ENCODE measurements at regions not wholly inside any gene's neighbourhood (a gene's known extent, or its start where the extent isn't known, plus 50 kb on each side); places are given as distances from the start of the nearest gene placed in this dataset.
"Not testable (repeated sequence)": the region's sequence is repeated elsewhere in the genome, so short reads cannot be mapped to it uniquely, and the experiment has no call there.

GRCh38 chr1:76725864-76726619, 141.2 kb upstream of the ST6GALNAC5 start:
- Histone ChIP-seq H3K4me3 (no peak overlapping the region), H3K27me3 (no peaks in the 10 kb centered on the region), H3K4me1 (ENCODE audit: insufficient read depth) (no peaks in the 10 kb centered on the region), H3K9me3 (no peaks in the 10 kb centered on the region), H3K27ac (no peak overlapping the region), H3K36me3 (no peaks in the 10 kb centered on the region)
- WGBS, 3 donors: 56 to 62% (median 57%) methylated on average over 5 of the region's 5 CpGs
- TF ChIP-seq, protein P1, sequence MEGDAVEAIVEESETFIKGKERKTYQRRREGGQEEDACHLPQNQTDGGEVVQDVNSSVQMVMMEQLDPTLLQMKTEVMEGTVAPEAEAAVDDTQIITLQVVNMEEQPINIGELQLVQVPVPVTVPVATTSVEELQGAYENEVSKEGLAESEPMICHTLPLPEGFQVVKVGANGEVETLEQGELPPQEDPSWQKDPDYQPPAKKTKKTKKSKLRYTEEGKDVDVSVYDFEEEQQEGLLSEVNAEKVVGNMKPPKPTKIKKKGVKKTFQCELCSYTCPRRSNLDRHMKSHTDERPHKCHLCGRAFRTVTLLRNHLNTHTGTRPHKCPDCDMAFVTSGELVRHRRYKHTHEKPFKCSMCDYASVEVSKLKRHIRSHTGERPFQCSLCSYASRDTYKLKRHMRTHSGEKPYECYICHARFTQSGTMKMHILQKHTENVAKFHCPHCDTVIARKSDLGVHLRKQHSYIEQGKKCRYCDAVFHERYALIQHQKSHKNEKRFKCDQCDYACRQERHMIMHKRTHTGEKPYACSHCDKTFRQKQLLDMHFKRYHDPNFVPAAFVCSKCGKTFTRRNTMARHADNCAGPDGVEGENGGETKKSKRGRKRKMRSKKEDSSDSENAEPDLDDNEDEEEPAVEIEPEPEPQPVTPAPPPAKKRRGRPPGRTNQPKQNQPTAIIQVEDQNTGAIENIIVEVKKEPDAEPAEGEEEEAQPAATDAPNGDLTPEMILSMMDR (IDR thresholded peaks at IDR 0.05): no peak
- TF ChIP-seq EP300 (IDR thresholded peaks at IDR 0.05) (no peak), POLR2A (IDR thresholded peaks at IDR 0.05) (no peak)
- no peak for DNase-seq
- intact Hi-C loops (cut with DNase I): loop anchor here in 1 of 4 donors (5.0 kb wide), 1 partner anchor 264 kb away; no protein-coding TSS in a partner anchor

GRCh38 chr1:76727520-76727919, 139.8 kb upstream of the ST6GALNAC5 start:
- no peaks in the 10 kb centered on the region for H3K36me3 ChIP-seq
- H3K4me3 ChIP-seq: no peak overlapping the region
- DNase-seq: no peak
- H3K4me1 ChIP-seq (ENCODE audit: insufficient read depth): no peaks in the 10 kb centered on the region
- H3K9me3 ChIP-seq: no peaks in the 10 kb centered on the region
- no peak for TF ChIP-seq EP300 (IDR thresholded peaks at IDR 0.05)
- TF ChIP-seq, protein P1 (IDR thresholded peaks at IDR 0.05): no peak
- TF ChIP-seq POLR2A (IDR thresholded peaks at IDR 0.05): no peak
- intact Hi-C loops (cut with DNase I): loop anchor here in 1 of 4 donors (5.0 kb wide), 1 partner anchor 265 kb away; no protein-coding TSS in a partner anchor
- H3K27me3 ChIP-seq: no peaks in the 10 kb centered on the region
- H3K27ac ChIP-seq: no peak overlapping the region

- intact Hi-C loops (cut with DNase I): loop anchor here in 1 of 4 donors (5.0 kb wide), 1 partner anchor 267 kb away; no protein-coding TSS in a partner anchor
- TF ChIP-seq, protein P1 (IDR thresholded peaks at IDR 0.05): no peak
- TF ChIP-seq POLR2A (IDR thresholded peaks at IDR 0.05) (no peak), EP300 (IDR thresholded peaks at IDR 0.05) (no peak)
- no peaks in the 10 kb centered on the region for H3K4me1 ChIP-seq (ENCODE audit: insufficient read depth)
- H3K27ac ChIP-seq: no peak overlapping the region
- H3K4me3 ChIP-seq: no peak overlapping the region
- no peaks in the 10 kb centered on the region for H3K36me3 ChIP-seq
- H3K27me3 ChIP-seq: no peaks in the 10 kb centered on the region
- 90 to 95% (median 95%) methylated on average over 3 of the region's 3 CpGs for WGBS, 3 donors
- H3K9me3 ChIP-seq: no peaks in the 10 kb centered on the region
- no peak for DNase-seq
Measured at GRCh38 chr1:76729142-76729541, 138.1 kb upstream of the ST6GALNAC5 start.

GRCh38 chr1:76730027-76730426, 137.3 kb upstream of the ST6GALNAC5 start:
- Histone ChIP-seq H3K27ac (no peak overlapping the region), H3K9me3 (no peaks in the 10 kb centered on the region), H3K4me1 (ENCODE audit: insufficient read depth) (no peaks in the 10 kb centered on the region), H3K36me3 (no peaks in the 10 kb centered on the region), H3K27me3 (no peaks in the 10 kb centered on the region), H3K4me3 (no peak overlapping the region)
- TF ChIP-seq, protein P1 (IDR thresholded peaks at IDR 0.05): no peak
- no peak for TF ChIP-seq EP300 (IDR thresholded peaks at IDR 0.05)
- TF ChIP-seq POLR2A (IDR thresholded peaks at IDR 0.05): no peak
- DNase-seq: no peak
- intact Hi-C loops (cut with DNase I): no loop called here
- 83 to 87% (median 85%) methylated on average over 2 of the region's 2 CpGs for WGBS, 3 donors

- H3K27ac ChIP-seq; H3K4me3 ChIP-seq; intact Hi-C loops (cut with DNase I); H3K36me3 ChIP-seq; DNase-seq; H3K9me3 ChIP-seq; H3K4me1 ChIP-seq (ENCODE audit: insufficient read depth); H3K27me3 ChIP-seq: not testable (repeated sequence)
- WGBS, 3 donors: 85 to 97% (median 96%) methylated on average over 1 of the region's 1 CpG
Measured at GRCh38 chr1:76738355-76738754, 128.9 kb upstream of the ST6GALNAC5 start.

DNA sequence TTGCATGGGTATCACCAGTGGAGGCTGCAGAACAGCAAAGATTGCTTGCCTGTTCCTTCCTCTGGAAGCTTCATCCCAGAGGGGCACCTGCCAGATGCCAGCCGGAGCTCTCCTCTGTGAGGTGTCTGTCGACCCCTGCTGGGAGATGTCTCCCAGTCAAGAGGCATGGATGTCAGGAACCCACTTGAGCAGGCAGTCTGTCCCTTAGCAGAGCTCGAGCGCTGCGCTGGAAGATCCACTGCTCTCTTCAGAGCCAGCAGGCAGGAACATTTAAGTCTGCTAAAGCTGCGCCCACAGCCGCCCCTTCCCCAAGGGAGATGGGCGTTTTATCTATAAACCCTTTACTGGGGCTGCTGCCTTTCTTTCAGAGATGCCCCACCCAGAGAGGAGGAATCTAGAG, 126.3 kb upstream of the ST6GALNAC5 start:
- DNase-seq; H3K36me3 ChIP-seq; H3K27me3 ChIP-seq; intact Hi-C loops (cut with DNase I); H3K4me3 ChIP-seq; H3K4me1 ChIP-seq (ENCODE audit: insufficient read depth); H3K9me3 ChIP-seq; H3K27ac ChIP-seq: not testable (repeated sequence)
- 88 to 94% (median 92%) methylated on average over 8 of the region's 8 CpGs for WGBS, 3 donors
